HG02943 (cell line): ENCODE measurements at regions not wholly inside any gene's neighbourhood (a gene's known extent, or its start where the extent isn't known, plus 50 kb on each side); places are given as distances from the start of the nearest gene placed in this dataset.
"Not testable (repeated sequence)": the region's sequence is repeated elsewhere in the genome, so short reads cannot be mapped to it uniquely, and the experiment has no call there.

Experiments used
- ATAC-seq: cut with Tn5 transposase; IDR thresholded peaks from one replicate; pipeline ENCODE4 v1.9.1; 2021; ENCODE audit warnings: mild to moderate bottlenecking, low read depth, moderate library complexity; ENCODE audit not compliant: unreplicated experiment

DNA sequence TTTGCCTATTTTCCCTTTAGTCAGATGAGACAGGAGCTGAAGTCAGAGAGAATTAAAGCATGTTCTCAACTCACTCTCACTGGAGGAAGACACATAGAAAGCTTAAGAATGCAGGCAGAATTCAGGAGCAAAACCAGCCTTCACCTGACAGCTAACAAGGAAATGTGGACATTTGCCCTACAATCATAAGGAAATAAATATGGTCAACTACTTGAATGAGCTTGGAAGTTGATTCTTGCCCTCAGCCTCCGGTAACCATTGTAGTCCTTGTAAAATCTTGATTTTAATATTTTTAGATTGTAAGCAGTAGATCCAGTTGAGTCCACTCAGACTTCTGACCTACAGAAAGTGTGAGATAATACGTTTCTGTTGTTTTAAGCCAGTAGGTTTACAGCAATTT, 752.5 kb upstream of the ZWINT start:
- ATAC-seq: no peak

DNA sequence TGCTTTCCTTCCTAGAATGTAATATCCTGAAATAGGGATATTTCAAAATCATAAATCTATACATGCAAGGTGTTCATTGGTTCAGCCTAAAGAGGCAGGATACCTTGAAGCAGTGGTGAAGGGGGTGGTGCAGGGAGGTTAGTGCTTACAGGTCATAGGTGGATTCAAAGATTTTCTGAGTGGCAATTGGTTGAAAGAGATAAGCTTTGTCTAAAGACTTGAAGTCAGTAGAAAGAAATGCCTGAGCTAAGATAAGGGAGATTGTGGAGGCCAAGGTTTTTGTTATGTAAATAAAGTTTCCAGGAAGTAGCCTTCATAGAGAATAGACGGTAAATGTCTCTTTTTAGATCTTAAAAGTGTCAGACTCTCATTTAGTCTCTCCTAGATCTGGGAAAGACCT, 741.2 kb upstream of the ZWINT start:
- ATAC-seq: no peak

DNA sequence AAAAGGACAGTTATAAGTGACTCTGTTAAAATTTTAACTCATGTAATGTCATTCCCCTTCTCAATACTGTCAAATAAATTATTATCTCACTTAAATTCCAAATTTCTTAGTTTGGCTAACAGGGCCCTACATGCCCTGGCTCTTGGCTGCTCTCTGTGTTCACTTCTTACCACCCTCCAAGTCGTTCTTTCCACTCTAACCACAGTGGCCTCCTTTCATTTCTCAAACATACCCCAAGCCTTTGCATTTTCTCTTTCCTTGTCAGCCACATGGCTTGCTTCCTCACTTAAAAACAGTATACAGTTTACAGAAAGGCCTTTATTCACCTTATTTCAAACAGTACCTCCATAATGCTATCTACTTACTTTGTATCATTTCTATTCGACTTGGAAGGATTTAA, 737.1 kb upstream of the ZWINT start:
- ATAC-seq: peak; percentile 72

DNA sequence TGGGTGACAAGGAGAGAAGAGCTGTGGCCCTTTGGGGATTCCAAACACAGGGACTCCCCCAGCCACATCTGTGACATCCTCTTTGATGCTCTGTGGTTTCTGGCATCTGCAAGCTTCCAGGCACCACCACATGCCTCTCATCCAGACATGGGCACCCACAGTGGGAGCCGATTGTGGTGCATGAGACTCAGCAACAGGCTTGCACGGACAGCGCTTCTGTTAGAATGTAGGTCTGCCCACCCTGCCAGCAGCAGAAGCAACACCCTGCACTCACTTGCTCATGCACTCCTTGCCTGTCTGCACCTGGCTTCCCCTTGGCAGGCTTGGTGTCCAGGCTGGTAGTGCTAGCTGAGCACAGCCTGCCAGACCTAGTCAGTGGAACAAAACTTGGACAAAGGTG, 735.0 kb upstream of the ZWINT start:
- ATAC-seq: no peak

GRCh38 chr10:57094965-57095364, 733.9 kb upstream of the ZWINT start:
- no peak for ATAC-seq

- ATAC-seq: no peak
Measured at GRCh38 chr10:57094083-57094482, 733.0 kb upstream of the ZWINT start.

GRCh38 chr10:57053530-57053929, 692.5 kb upstream of the ZWINT start:
- no peak for ATAC-seq

GRCh38 chr10:57049096-57049495, 688.0 kb upstream of the ZWINT start:
- no peak for ATAC-seq

- no peak for ATAC-seq
Measured at GRCh38 chr10:57038531-57038930, 677.5 kb upstream of the ZWINT start.

- no peak for ATAC-seq
Measured at GRCh38 chr10:57035310-57035709, 674.3 kb upstream of the ZWINT start.

GRCh38 chr10:57032301-57032700, 671.2 kb upstream of the ZWINT start:
- ATAC-seq: not testable (repeated sequence)

- no peak for ATAC-seq
Measured at GRCh38 chr10:57031346-57031745, 670.3 kb upstream of the ZWINT start.

DNA sequence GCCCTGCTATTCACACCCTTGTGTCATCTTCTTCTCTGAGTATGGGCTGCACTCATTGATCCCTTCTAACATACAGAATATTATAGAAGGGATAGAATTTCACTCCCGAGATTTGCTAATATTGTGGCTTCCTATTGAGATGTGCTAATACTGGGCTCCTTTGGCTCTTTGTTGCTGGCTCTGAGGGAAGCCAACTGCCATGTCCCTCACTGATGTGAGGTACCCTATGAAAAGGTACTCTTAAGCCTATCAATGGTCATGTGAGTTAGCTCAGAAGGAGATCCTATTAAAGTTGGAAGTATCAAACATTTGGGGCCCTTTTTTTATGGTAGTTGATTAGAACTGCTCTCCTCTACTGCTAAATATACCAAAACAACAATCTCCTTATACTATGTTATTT, 665.2 kb upstream of the ZWINT start:
- no peak for ATAC-seq

DNA sequence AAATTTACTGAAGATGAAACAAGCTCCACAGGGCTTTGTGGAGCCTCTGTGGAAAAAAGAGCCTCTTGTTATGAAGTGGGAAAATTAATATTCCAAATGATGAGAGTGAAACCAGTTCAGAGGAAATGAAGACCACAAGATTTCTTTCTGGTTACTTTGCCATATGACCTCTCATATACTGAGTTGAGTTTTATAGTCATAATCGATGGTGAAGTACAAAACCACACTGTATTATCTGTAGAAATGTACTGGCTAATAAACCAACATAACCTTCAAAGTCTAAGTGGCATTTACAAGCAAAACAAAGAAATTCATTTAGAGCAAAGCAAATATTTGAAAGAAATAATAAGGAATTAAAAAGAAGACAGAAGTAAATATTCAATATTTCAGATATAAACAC, 662.6 kb upstream of the ZWINT start:
- no peak for ATAC-seq

DNA sequence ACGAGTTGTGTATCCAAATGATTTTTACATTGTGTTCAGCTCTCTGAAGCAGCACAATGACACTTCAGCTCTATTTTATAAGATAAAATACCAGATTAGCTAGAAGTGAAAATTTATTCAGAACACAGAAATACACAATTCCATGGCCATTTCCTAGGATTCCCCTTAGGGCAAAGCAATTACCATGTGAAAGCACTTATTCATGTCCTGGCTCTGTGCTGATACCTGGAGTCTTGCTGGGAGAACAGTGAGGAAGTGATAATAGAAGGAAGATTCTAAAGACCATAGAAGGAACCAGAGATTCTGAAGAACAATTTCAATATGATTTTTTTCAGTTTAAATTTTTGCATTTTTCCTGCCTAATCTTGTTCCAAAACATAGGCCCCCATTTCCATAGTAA, 657.4 kb upstream of the ZWINT start:
- no peak for ATAC-seq

DNA sequence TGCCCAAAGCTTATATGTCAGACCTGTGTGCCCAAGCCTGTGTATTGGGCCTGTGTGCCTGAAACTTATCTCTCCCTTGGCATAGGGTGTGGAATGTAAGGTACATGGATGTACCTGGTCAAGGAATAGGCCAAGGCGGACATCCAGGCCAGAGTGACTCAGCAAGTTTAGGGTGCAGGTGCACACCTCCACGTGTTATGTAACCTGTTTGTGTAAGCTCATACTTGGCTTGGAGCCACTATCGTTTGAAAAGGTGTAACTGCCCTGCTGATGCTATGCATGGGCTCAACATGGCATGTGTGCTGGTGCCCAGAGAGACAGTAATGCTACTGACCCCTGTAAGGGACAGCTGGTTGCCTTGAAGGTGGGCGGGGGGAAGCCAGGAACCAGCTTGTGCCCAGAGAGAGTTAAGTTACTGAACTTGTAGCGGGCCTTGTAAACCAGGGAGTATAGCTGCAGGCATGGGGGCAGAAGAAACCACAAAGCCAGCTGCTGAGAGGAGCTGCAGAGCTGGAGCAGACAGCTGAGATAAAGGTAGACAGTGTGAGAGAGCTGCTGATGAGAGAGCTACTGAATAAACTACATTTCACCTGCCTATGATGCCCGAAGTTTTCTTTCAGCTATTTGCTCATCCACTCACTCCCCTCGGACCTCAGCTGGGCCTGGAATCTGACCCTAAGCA, 656.4 kb upstream of the ZWINT start:
- no peak for ATAC-seq

DNA sequence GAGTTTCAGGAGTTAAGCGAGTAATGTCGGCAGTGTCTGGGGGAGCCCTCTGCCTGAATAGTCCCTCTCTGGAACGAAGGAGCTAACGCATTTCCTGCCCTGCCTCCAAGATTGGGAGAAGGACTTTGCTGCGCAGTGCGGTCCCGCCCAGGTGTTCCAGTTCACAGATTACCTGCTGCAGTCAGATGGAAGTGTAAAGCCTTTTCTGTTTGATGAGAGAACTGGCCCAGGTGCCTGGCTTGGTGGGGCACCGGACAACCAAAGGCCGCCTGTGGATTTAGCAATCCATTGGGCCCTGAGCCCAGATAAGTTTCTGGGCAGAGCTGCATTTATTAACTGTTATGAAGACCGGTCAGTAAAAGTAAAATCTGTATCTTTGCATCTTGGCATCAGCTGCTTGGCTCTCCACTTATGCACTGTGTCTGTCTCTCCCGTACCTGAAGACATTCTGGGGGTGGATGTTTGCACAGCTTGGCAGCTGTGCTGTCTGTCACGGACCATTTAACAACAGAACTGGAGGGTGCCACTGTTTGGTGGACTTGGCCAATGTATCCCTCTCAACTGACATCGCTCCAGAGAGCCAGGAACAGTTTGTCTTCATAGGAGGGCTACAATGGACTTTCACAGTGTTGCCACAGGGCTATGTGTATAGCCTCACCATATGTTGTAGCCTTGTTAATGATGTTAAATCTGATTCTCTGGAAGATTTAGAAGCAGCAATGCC, 654.7 kb upstream of the ZWINT start:
- no peak for ATAC-seq

- ATAC-seq: no peak
Measured at GRCh38 chr10:57015187-57015586, 654.1 kb upstream of the ZWINT start.

DNA sequence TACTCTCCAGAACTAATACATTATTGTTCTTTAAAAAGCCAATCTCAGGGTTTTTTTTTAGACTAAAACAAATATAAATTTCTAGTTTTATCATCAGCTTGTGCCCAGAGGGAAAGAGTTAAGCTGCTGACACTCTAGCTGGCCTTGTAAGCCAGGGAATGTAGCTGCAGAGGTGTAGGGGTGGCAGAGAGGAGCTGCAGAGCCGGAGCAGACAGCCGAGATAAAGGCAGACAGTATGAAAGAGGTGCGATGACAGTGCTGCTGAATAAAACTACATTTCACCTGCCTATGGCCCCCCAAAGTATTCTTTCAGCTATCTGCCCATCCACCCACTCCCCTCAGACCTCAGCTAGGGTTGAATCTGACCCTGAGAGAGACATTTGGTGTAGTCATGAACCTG, 653.7 kb upstream of the ZWINT start:
- ATAC-seq: no peak

DNA sequence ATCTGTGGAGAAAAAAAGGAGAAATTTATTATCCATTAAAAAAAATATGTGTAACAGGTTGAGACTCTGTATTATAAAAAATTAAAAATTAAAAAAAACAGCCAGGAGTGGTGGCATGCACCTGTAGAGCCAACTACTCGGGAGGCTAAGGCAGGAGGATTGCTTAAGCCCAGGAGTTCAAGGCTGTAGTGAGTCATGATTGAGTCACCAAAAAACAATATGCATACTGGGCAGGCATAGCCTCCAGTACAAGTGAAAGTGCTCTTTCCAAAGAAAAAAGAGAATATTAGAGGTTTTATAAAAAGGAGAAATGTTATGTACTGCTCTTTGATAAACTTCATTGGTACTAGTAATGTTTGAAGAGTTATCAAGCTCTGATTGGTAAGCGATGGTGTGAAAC, 647.1 kb upstream of the ZWINT start:
- no peak for ATAC-seq

GRCh38 chr10:56991591-56992069, 630.6 kb upstream of the ZWINT start:
- no peak for ATAC-seq

GRCh38 chr10:56975513-56975912, 614.5 kb upstream of the ZWINT start:
- ATAC-seq: no peak
